CD14-positive monocyte (primary cell): ENCODE measurements at regions not wholly inside any gene's neighbourhood (a gene's known extent, or its start where the extent isn't known, plus 50 kb on each side); places are given as distances from the start of the nearest gene placed in this dataset.

ENCODE experiments used
- DNase-seq, 3 donors: peaks; one replicate each; pipeline ENCODE4 v3.0.0-alpha.2; 2011 to 2022
- H2AFZ ChIP-seq: 2 replicates; pipeline ENCODE4 v1.6.0; 2012; ENCODE audit warnings: mild to moderate bottlenecking, low read depth, low read length, inconsistent platforms; ENCODE audit not compliant: insufficient read depth, poor library complexity, severe bottlenecking
- H3K27ac ChIP-seq, 2 donors: 1 replicate in 1 of 2; 2 replicates in 1 of 2; pipeline ENCODE4 v1.5.1; 2012 to 2013; ENCODE audit warnings: low read length in 2 of 2, control low read depth in 1 of 2, inconsistent platforms in 1 of 2, low read depth in 1 of 2, mild to moderate bottlenecking in 1 of 2
- H3K27me3 ChIP-seq, 2 donors: one replicate each; pipeline versions ENCODE4 v1.6.0 to v1.6.1; 2011 to 2013; ENCODE audit warnings: low read length in 2 of 2; ENCODE audit not compliant: control insufficient read depth in 2 of 2, insufficient read depth in 2 of 2
- H3K36me3 ChIP-seq, 2 donors: replicated peaks in 1 of 2; 1 replicate in 1 of 2; 2 replicates in 1 of 2; pipeline versions ENCODE4 v1.5.1 to v1.6.1; 2012 to 2013; ENCODE audit warnings: low read length in 2 of 2, control low read depth in 1 of 2, inconsistent platforms in 1 of 2, mild to moderate bottlenecking in 1 of 2; ENCODE audit not compliant: insufficient read depth in 2 of 2, control insufficient read depth in 1 of 2
- H3K4me1 ChIP-seq, 2 donors: 1 replicate in 1 of 2; 2 replicates in 1 of 2; pipeline versions ENCODE4 v1.5.1 to v1.6.1; 2012 to 2013; ENCODE audit warnings: low read length in 2 of 2, control low read depth in 1 of 2, inconsistent platforms in 1 of 2, mild to moderate bottlenecking in 1 of 2, moderate library complexity in 1 of 2; ENCODE audit not compliant: insufficient read depth in 2 of 2, control insufficient read depth in 1 of 2
- H3K4me2 ChIP-seq: replicated peaks from 2 replicates; pipeline ENCODE3; 2012; ENCODE audit warnings: low read length, moderate library complexity, mild to moderate bottlenecking; ENCODE audit not compliant: poor library complexity, severe bottlenecking; ENCODE audit errors: extremely low read depth
- H3K4me3 ChIP-seq, 3 experiments: fragments of 200-600 bp in 1 of 3; sonication (generic) in 1 of 3; replicated peaks in 1 of 3; 1 replicate in 2 of 3; 2 replicates in 1 of 3; pipeline ENCODE4 v1.5.1; 2011 to 2013; ENCODE audit warnings: low read length in 3 of 3, mild to moderate bottlenecking in 3 of 3, control low read depth in 2 of 3, low read depth in 2 of 3, inconsistent platforms in 1 of 3, moderate library complexity in 1 of 3
- H3K79me2 ChIP-seq: 2 replicates; pipeline ENCODE4 v1.6.0; 2012; ENCODE audit warnings: mild to moderate bottlenecking, control low read depth, inconsistent platforms, low read length, moderate library complexity; ENCODE audit not compliant: insufficient read depth
- H3K9ac ChIP-seq: 2 replicates; pipeline ENCODE4 v1.6.0; 2017; ENCODE audit warnings: low read length, mild to moderate bottlenecking; ENCODE audit not compliant: insufficient read depth, poor library complexity, severe bottlenecking
- H3K9me3 ChIP-seq, 2 donors: replicated peaks in 1 of 2; 1 replicate in 1 of 2; 2 replicates in 1 of 2; pipeline versions ENCODE4 v1.5.1 to v1.6.1; 2012 to 2013; ENCODE audit warnings: low read length in 2 of 2, control low read depth in 1 of 2; ENCODE audit not compliant: control insufficient read depth in 1 of 2, insufficient read depth in 1 of 2
- H4K20me1 ChIP-seq: 2 replicates; pipeline ENCODE4 v1.6.0; 2012; ENCODE audit warnings: mild to moderate bottlenecking, low read length, control low read depth, moderate library complexity; ENCODE audit not compliant: insufficient read depth
- H3K27ac Mint-ChIP-seq, 7 donors: one replicate each; pipeline ENCODE4 v1.8.0; 2020; ENCODE audit warnings: mild to moderate bottlenecking in 7 of 7, mixed read lengths in 7 of 7, moderate library complexity in 6 of 7, inconsistent platforms in 2 of 7
- H3K27me3 Mint-ChIP-seq, 3 donors: one replicate each; pipeline ENCODE4 v1.8.0; 2021 to 2022; ENCODE audit warnings: low read depth in 3 of 3, mild to moderate bottlenecking in 3 of 3, mixed read lengths in 3 of 3, moderate library complexity in 3 of 3, inconsistent platforms in 1 of 3
- H3K36me3 Mint-ChIP-seq, 2 donors: one replicate each; pipeline ENCODE4 v1.8.0; 2020; ENCODE audit warnings: mixed read lengths in 2 of 2, inconsistent platforms in 1 of 2, mild to moderate bottlenecking in 1 of 2
- H3K4me1 Mint-ChIP-seq: one replicate; pipeline ENCODE4 v1.8.0; 2020; ENCODE audit warnings: mild to moderate bottlenecking, mixed read lengths
- H3K4me3 Mint-ChIP-seq, 2 donors: one replicate each; pipeline ENCODE4 v1.8.0; 2020; ENCODE audit warnings: mild to moderate bottlenecking in 2 of 2, mixed read lengths in 2 of 2, moderate library complexity in 1 of 2
- H3K9me3 Mint-ChIP-seq, 7 donors: one replicate each; pipeline ENCODE4 v1.8.0; 2020 to 2022; ENCODE audit warnings: mixed read lengths in 7 of 7, mild to moderate bottlenecking in 6 of 7, moderate library complexity in 6 of 7, inconsistent platforms in 2 of 7
- WGBS: methylation state at CpG from one replicate; pipeline ENCODE4 v1.1.5; 2013; ENCODE audit warnings: missing lambda C conversion rate; ENCODE audit not compliant: insufficient coverage; 5-methylcytosine and 5-hydroxymethylcytosine counted together
- intact Hi-C, 2 donors: fragments of 100-400 bp; cut with micrococcal nuclease; formaldehyde crosslinking; loops; one replicate each; pipeline versions ENCODE4 v1.15.0 to v1.15.1; 2023
- TF ChIP-seq, protein P1 (sequence below): fragments of 200-600 bp; IDR thresholded peaks from one replicate; pipeline ENCODE4 v1.8.0; 2022; ENCODE audit warnings: antibody characterized with exemption, mild to moderate bottlenecking

DNA sequence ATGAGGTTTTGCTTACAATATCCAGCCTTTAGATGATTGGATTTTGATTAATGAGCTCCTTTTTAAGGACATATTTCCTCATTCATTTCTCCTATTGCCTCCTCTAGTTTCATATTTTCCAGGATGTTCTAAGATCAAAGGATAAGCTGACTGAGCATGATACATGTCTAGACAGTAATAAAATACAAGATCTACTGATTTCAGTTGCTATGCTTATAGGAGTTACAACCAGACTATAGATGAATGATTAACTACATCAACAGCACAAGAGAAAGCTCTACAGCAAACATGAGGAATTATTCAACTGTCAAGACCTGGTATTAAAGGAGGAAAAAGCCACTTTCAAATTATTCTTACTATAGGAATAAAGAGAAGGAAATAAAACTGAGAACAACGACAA, 85.0 kb upstream of the LINC00305 start:
- H3K79me2 ChIP-seq = no peaks in the 10 kb centered on the region
- H3K27ac ChIP-seq = no peak overlapping the region
- H3K4me3 Mint-ChIP-seq = no peak overlapping the region
- no peak for DNase-seq
- H3K9me3 Mint-ChIP-seq = peaks cover 3 to 12% (median 8%) of the 10 kb centered on the region in 7 donors
- WGBS = no CpG with 5 or more reads among the region's 1 CpG
- H3K27me3 ChIP-seq = no peaks in the 10 kb centered on the region
- H3K9ac ChIP-seq = no peak overlapping the region
- TF ChIP-seq, protein P1, sequence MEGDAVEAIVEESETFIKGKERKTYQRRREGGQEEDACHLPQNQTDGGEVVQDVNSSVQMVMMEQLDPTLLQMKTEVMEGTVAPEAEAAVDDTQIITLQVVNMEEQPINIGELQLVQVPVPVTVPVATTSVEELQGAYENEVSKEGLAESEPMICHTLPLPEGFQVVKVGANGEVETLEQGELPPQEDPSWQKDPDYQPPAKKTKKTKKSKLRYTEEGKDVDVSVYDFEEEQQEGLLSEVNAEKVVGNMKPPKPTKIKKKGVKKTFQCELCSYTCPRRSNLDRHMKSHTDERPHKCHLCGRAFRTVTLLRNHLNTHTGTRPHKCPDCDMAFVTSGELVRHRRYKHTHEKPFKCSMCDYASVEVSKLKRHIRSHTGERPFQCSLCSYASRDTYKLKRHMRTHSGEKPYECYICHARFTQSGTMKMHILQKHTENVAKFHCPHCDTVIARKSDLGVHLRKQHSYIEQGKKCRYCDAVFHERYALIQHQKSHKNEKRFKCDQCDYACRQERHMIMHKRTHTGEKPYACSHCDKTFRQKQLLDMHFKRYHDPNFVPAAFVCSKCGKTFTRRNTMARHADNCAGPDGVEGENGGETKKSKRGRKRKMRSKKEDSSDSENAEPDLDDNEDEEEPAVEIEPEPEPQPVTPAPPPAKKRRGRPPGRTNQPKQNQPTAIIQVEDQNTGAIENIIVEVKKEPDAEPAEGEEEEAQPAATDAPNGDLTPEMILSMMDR = no peak
- no peaks in the 10 kb centered on the region for H3K27me3 Mint-ChIP-seq
- H4K20me1 ChIP-seq = no peaks in the 10 kb centered on the region
- H3K4me2 ChIP-seq = no peak overlapping the region
- no peak overlapping the region for H2AFZ ChIP-seq
- H3K4me1 ChIP-seq = no peaks in the 10 kb centered on the region
- H3K4me3 ChIP-seq = no peak overlapping the region
- no peaks in the 10 kb centered on the region for H3K36me3 ChIP-seq
- H3K36me3 Mint-ChIP-seq = no peaks in the 10 kb centered on the region
- peaks cover 0 to 5% of the 10 kb centered on the region in 2 donors for H3K9me3 ChIP-seq
- no peak overlapping the region for H3K27ac Mint-ChIP-seq
- H3K4me1 Mint-ChIP-seq = no peaks in the 10 kb centered on the region
- intact Hi-C loops = no loop called here

DNA sequence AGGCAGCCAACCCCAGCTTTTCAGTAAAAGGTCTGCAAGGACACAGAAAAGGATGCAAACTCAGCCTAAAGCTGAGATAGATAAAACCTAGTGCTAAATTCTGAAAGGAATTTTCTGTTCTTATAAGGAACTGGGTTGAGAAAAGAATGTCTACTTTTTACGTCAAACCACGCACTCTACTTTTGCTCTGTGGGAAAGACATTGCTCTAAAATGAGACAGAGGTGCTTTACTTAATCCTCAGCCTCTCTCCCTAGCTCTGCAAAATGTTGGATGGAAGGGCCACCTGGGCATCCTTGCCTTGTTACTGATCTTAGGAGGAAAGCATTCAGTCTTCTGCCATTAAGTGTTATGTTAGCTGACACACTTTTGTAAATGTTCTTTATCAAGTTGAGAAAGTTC, 72.1 kb upstream of the LINC00305 start:
- H3K9ac ChIP-seq = no peak overlapping the region
- no peak overlapping the region for H2AFZ ChIP-seq
- intact Hi-C loops = no loop called here
- no peaks in the 10 kb centered on the region for H3K79me2 ChIP-seq
- H3K27ac Mint-ChIP-seq = no peak overlapping the region
- no peaks in the 10 kb centered on the region for H3K9me3 ChIP-seq
- peaks cover 0 to 5% (median 3%) of the 10 kb centered on the region in 7 donors for H3K9me3 Mint-ChIP-seq
- TF ChIP-seq, protein P1 = no peak
- H3K4me1 ChIP-seq = no peaks in the 10 kb centered on the region
- H3K4me3 ChIP-seq = no peak overlapping the region
- no peaks in the 10 kb centered on the region for H3K27me3 ChIP-seq
- no peak overlapping the region for H3K27ac ChIP-seq
- DNase-seq = no peak
- H3K4me2 ChIP-seq = no peak overlapping the region
- no CpG with 5 or more reads among the region's 2 CpGs for WGBS
- no peaks in the 10 kb centered on the region for H3K4me1 Mint-ChIP-seq
- no peaks in the 10 kb centered on the region for H3K36me3 ChIP-seq
- peaks cover 0 to 1% (median 1%) of the 10 kb centered on the region in 3 donors for H3K27me3 Mint-ChIP-seq
- no peak overlapping the region for H3K4me3 Mint-ChIP-seq
- H3K36me3 Mint-ChIP-seq = no peaks in the 10 kb centered on the region
- H4K20me1 ChIP-seq = no peaks in the 10 kb centered on the region
